ENCODE measurements at regions not wholly inside any gene's neighbourhood (a gene's known extent, or its start where the extent isn't known, plus 50 kb on each side); places are given as distances from the start of the nearest gene placed in this dataset.

GRCh38 chr13:68152414-68152813 is 922.3 kb upstream of the PCDH9 start:
- H3K4me3 ChIP-seq (ENCODE audit: low read depth in 1 of 3, low read length in 3 of 3) = no peak overlapping the region
- no peaks in the 10 kb centered on the region for H3K27me3 ChIP-seq (ENCODE audit: control insufficient read depth in 4 of 4, insufficient read depth in 4 of 4, low read length in 3 of 4)
- no peaks in the 10 kb centered on the region for H3K9me3 ChIP-seq (ENCODE audit: control insufficient read depth in 4 of 4, low read length in 3 of 4)
- no peak for DNase-seq (ENCODE audit: low spot score)
- no peak overlapping the region for H3K27ac ChIP-seq (ENCODE audit: low read depth in 1 of 2, low read length in 2 of 2)
- no peaks in the 10 kb centered on the region for H3K4me1 ChIP-seq (ENCODE audit: control insufficient read depth in 4 of 4, insufficient read depth in 4 of 4, low read length in 3 of 4)
- no peaks in the 10 kb centered on the region for H3K36me3 ChIP-seq (ENCODE audit: control insufficient read depth in 4 of 4, insufficient read depth in 3 of 4, low read depth in 1 of 4, low read length in 3 of 4)
- 84% methylated on average over 4 of the region's 4 CpGs for WGBS
- no peak for TF ChIP-seq SP1 (IDR thresholded peaks at IDR 0.05)
- no peak for TF ChIP-seq RXRA (IDR thresholded peaks at IDR 0.05)
- no peak for TF ChIP-seq RAD21 (IDR thresholded peaks at IDR 0.05)
- TF ChIP-seq EGR1 (IDR thresholded peaks at IDR 0.05; ENCODE audit: low read depth in 2 of 2) = no peak
- no peak for TF ChIP-seq GABPA (IDR thresholded peaks at IDR 0.05 in 1 of 2, conservative IDR thresholded peaks at IDR 0.05 in 1 of 2)
- no peak for TF ChIP-seq ATF3 (IDR thresholded peaks at IDR 0.05)
- no peak for TF ChIP-seq HNF4A (conservative IDR thresholded peaks at IDR 0.05)
- TF ChIP-seq ZBTB33 (IDR thresholded peaks at IDR 0.05) = no peak
- no peak for TF ChIP-seq JUND (IDR thresholded peaks at IDR 0.05)
- no peak for TF ChIP-seq FOXA1 (IDR thresholded peaks at IDR 0.05)
- TF ChIP-seq CTCF (IDR thresholded peaks at IDR 0.05; ENCODE audit: low read depth, low read length, missing input control) = no peak
- no peak overlapping the region for H3K9ac ChIP-seq (ENCODE audit: low read depth in 1 of 2, low read length in 2 of 2)

- TF ChIP-seq HNF4G (IDR thresholded peaks at IDR 0.05) (no peak), FOXA2 (IDR thresholded peaks at IDR 0.05) (no peak), FOXA1 (IDR thresholded peaks at IDR 0.05) (no peak), ZBTB33 (IDR thresholded peaks at IDR 0.05) (no peak), TAF1 (conservative IDR thresholded peaks at IDR 0.05) (no peak), NR2F2 (IDR thresholded peaks at IDR 0.05) (no peak), SP1 (IDR thresholded peaks at IDR 0.05) (no peak), GABPA (IDR thresholded peaks at IDR 0.05 in 1 of 2, conservative IDR thresholded peaks at IDR 0.05 in 1 of 2) (no peak), CTCF (IDR thresholded peaks at IDR 0.05; ENCODE audit: low read depth, low read length, missing input control) (no peak), ATF3 (IDR thresholded peaks at IDR 0.05) (no peak), REST (IDR thresholded peaks at IDR 0.05) (no peak), HNF4A (conservative IDR thresholded peaks at IDR 0.05) (no peak), EGR1 (IDR thresholded peaks at IDR 0.05; ENCODE audit: low read depth in 2 of 2) (no peak), RXRA (IDR thresholded peaks at IDR 0.05) (no peak), RAD21 (IDR thresholded peaks at IDR 0.05) (no peak)
- Histone ChIP-seq H3K27me3 (ENCODE audit: control insufficient read depth in 4 of 4, insufficient read depth in 4 of 4, low read length in 3 of 4) (no peaks in the 10 kb centered on the region), H3K36me3 (ENCODE audit: control insufficient read depth in 4 of 4, insufficient read depth in 3 of 4, low read depth in 1 of 4, low read length in 3 of 4) (no peaks in the 10 kb centered on the region), H3K4me3 (ENCODE audit: low read depth in 1 of 3, low read length in 3 of 3) (no peak overlapping the region), H3K9ac (ENCODE audit: low read depth in 1 of 2, low read length in 2 of 2) (no peak overlapping the region), H3K4me1 (ENCODE audit: control insufficient read depth in 4 of 4, insufficient read depth in 4 of 4, low read length in 3 of 4) (no peaks in the 10 kb centered on the region), H3K9me3 (ENCODE audit: control insufficient read depth in 4 of 4, low read length in 3 of 4) (no peaks in the 10 kb centered on the region), H3K27ac (ENCODE audit: low read depth in 1 of 2, low read length in 2 of 2) (no peak overlapping the region)
- no peak for DNase-seq (ENCODE audit: low spot score)
- 68% methylated on average over 2 of the region's 2 CpGs for WGBS
Measured at GRCh38 chr13:68145852-68146251, 915.7 kb upstream of the PCDH9 start.
